Spleen (tissue), 11 donors: ENCODE measurements at regions not wholly inside any gene's neighbourhood (a gene's known extent, or its start where the extent isn't known, plus 50 kb on each side); places are given as distances from the start of the nearest gene placed in this dataset.

Experiments used
- DNase-seq: peaks from one replicate; pipeline ENCODE4 v3.0.0-alpha.2; 2020
- H3K27ac ChIP-seq, 8 donors: fragments of 200-600 bp; sonication (generic) in 7 of 8; 1 replicate in 4 of 8; 2 replicates in 4 of 8; pipeline versions ENCODE4 v1.5.0 to v1.8.0; 2016 to 2021; ENCODE audit warnings: inconsistent platforms in 4 of 8, mild to moderate bottlenecking in 4 of 8, moderate library complexity in 1 of 8
- H3K27me3 ChIP-seq, 7 donors: fragments of 200-600 bp; sonication (generic) in 6 of 7; replicated peaks in 1 of 7; 1 replicate in 4 of 7; 2 replicates in 3 of 7; pipeline versions ENCODE4 v1.5.0 to v1.8.0; 2016 to 2021; ENCODE audit warnings: inconsistent platforms in 3 of 7, mild to moderate bottlenecking in 1 of 7
- H3K36me3 ChIP-seq, 6 donors: fragments of 200-600 bp; sonication (generic) in 5 of 6; 1 replicate in 4 of 6; 2 replicates in 2 of 6; pipeline versions ENCODE4 v1.5.0 to v1.8.0; 2016 to 2021; ENCODE audit warnings: inconsistent platforms in 2 of 6
- H3K4me1 ChIP-seq, 6 donors: fragments of 200-600 bp; sonication (generic) in 5 of 6; 1 replicate in 3 of 6; 2 replicates in 3 of 6; pipeline versions ENCODE4 v1.5.0 to v1.8.0; 2016 to 2021; ENCODE audit warnings: inconsistent platforms in 3 of 6
- H3K4me3 ChIP-seq, 8 donors: fragments of 200-600 bp; sonication (generic) in 7 of 8; 1 replicate in 4 of 8; 2 replicates in 4 of 8; pipeline versions ENCODE4 v1.5.0 to v1.8.0; 2016 to 2021; ENCODE audit warnings: inconsistent platforms in 4 of 8, mild to moderate bottlenecking in 4 of 8, moderate library complexity in 2 of 8
- H3K9me3 ChIP-seq, 8 donors: fragments of 200-600 bp; sonication (generic) in 7 of 8; 1 replicate in 4 of 8; 2 replicates in 4 of 8; pipeline versions ENCODE4 v1.5.0 to v1.8.0; 2016 to 2021; ENCODE audit warnings: inconsistent platforms in 4 of 8
- CTCF ChIP-seq, 11 experiments: fragments of 200-600 bp in 7 of 11; fragments of 450-650 bp in 4 of 11; sonication (generic) in 4 of 11; IDR thresholded peaks in 8 of 11; conservative IDR thresholded peaks in 3 of 11; 1 replicate in 7 of 11; 2 replicates in 4 of 11; pipeline versions ENCODE4 v1.4.0 to v1.8.0; 2016 to 2021; ENCODE audit warnings: antibody characterized with exemption in 11 of 11, inconsistent platforms in 4 of 11, mild to moderate bottlenecking in 1 of 11
- POLR2A ChIP-seq, 3 donors: fragments of 450-650 bp; IDR thresholded peaks; one replicate each; pipeline ENCODE4 v1.5.1; 2017; ENCODE audit warnings: antibody characterized with exemption in 3 of 3, mild to moderate bottlenecking in 1 of 3
- POLR2AphosphoS5 ChIP-seq, 3 donors: sonication (generic); formaldehyde crosslinking; IDR thresholded peaks; one replicate each; pipeline ENCODE4 v1.5.1; 2017; ENCODE audit warnings: antibody characterized with exemption in 3 of 3
- WGBS, 5 donors: extraction: QIAGEN DNeasy Blood & Tissue Kit in 3 of 5; methylation state at CpG; one replicate each; pipeline versions ENCODE4 v1.1.5 to v1.1.7; 2013 to 2018; 5-methylcytosine and 5-hydroxymethylcytosine counted together
- intact Hi-C: fragments of 100-400 bp; cut with DNase I; formaldehyde crosslinking; loops from one replicate; pipeline ENCODE4 v1.15.0; 2023; ENCODE audit warnings: low total_unique reads
- donor health status: healthy with polysubstance abuse.
- donor health status: DM: no; HTN: no; CAD: no; lungs with moderate emphysema.
- donor health status: DM: no; HTN: no; CAD: no.
- donor health status: Bipolar disorder and iron deficiency.
- donor health status: healthy.
- donor health status: DM: no; HTN: no; CAD: no.
- donor health status: DM: yes; HTN: yes; CAD: no.

DNA sequence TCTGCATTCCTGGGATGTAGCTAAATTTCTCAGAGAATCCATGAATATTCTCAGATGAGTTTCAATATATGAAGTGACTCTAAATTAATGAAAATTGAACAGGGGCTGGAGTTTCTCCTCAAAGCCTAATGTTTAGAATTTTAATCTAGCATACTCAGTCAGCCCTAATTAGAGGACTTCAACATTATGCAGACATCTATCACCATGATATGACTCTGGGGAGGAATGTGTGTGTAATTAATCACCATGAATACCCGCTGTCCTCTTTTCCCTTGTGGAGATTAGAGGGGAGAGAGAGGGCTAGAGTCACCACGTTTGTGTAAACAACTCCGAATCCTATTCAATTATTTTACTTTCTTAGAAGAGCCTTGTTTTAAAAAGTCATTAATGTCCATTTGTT lies 698.6 kb upstream of the MDGA2 start:
- no peak for TF ChIP-seq CTCF (IDR thresholded peaks at IDR 0.05 in 8 of 11, conservative IDR thresholded peaks at IDR 0.05 in 3 of 11)
- no peak for TF ChIP-seq POLR2AphosphoS5 (IDR thresholded peaks at IDR 0.05)
- TF ChIP-seq POLR2A (IDR thresholded peaks at IDR 0.05) = no peak
- H3K9me3 ChIP-seq = peaks cover 0 to 6% (median 0%) of the 10 kb centered on the region in 8 donors
- no peaks in the 10 kb centered on the region for H3K36me3 ChIP-seq
- no peak overlapping the region for H3K27ac ChIP-seq
- 34 to 63% (median 45%) methylated on average over 3 of the region's 3 CpGs for WGBS, 5 donors
- DNase-seq = no peak
- no peaks in the 10 kb centered on the region for H3K27me3 ChIP-seq
- H3K4me3 ChIP-seq = no peak overlapping the region
- H3K4me1 ChIP-seq = no peaks in the 10 kb centered on the region
- intact Hi-C loops = no loop called here

GRCh38 chr14:48350971-48351370 lies 675.6 kb upstream of the MDGA2 start:
- no peaks in the 10 kb centered on the region for H3K36me3 ChIP-seq
- no peaks in the 10 kb centered on the region for H3K9me3 ChIP-seq
- no peak for DNase-seq
- no peaks in the 10 kb centered on the region for H3K27me3 ChIP-seq
- intact Hi-C loops = no loop called here
- 59 to 76% (median 63%) methylated on average over 2 of the region's 2 CpGs for WGBS, 5 donors
- H3K27ac ChIP-seq = no peak overlapping the region
- no peaks in the 10 kb centered on the region for H3K4me1 ChIP-seq
- no peak overlapping the region for H3K4me3 ChIP-seq
- TF ChIP-seq POLR2A (IDR thresholded peaks at IDR 0.05) (no peak), POLR2AphosphoS5 (IDR thresholded peaks at IDR 0.05) (no peak), CTCF (IDR thresholded peaks at IDR 0.05 in 8 of 11, conservative IDR thresholded peaks at IDR 0.05 in 3 of 11) (no peak)

GRCh38 chr14:48349689-48350088 lies 674.3 kb upstream of the MDGA2 start:
- intact Hi-C loops = no loop called here
- 78 to 94% (median 84%) methylated on average over 2 of the region's 2 CpGs for WGBS, 5 donors
- no peaks in the 10 kb centered on the region for H3K4me1 ChIP-seq
- DNase-seq = no peak
- TF ChIP-seq POLR2AphosphoS5 (IDR thresholded peaks at IDR 0.05) (no peak), POLR2A (IDR thresholded peaks at IDR 0.05) (no peak), CTCF (IDR thresholded peaks at IDR 0.05 in 8 of 11, conservative IDR thresholded peaks at IDR 0.05 in 3 of 11) (no peak)
- H3K9me3 ChIP-seq = no peaks in the 10 kb centered on the region
- no peak overlapping the region for H3K4me3 ChIP-seq
- H3K36me3 ChIP-seq = no peaks in the 10 kb centered on the region
- no peak overlapping the region for H3K27ac ChIP-seq
- no peaks in the 10 kb centered on the region for H3K27me3 ChIP-seq

DNA sequence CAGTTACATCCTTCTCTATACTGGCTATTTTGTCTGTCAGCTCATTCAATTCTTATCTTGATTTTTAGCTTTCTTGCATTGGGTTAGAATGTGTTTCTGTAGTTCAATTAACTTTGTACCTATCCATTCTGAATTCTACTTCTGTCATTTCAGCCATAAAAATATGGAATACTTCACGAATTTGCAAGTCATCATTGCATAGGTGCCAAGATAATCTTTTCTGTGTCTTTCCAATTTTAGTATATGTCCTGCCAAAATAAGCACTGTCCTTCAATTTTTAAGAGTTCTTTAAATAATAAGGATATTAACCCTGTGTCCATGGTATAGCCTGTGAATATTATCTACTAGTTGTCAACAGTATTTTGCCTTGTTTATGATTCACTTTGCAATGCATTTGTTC lies 665.7 kb upstream of the MDGA2 start:
- no peak for DNase-seq
- Histone ChIP-seq H3K4me1 (no peaks in the 10 kb centered on the region), H3K9me3 (peaks cover 0 to 15% (median 6%) of the 10 kb centered on the region in 8 donors), H3K36me3 (no peaks in the 10 kb centered on the region), H3K27ac (no peak overlapping the region), H3K4me3 (no peak overlapping the region), H3K27me3 (no peaks in the 10 kb centered on the region)
- 32 to 47% (median 41%) methylated on average over 1 of the region's 1 CpG for WGBS, 5 donors
- intact Hi-C loops = no loop called here
- TF ChIP-seq POLR2A (IDR thresholded peaks at IDR 0.05) (no peak), POLR2AphosphoS5 (IDR thresholded peaks at IDR 0.05) (no peak), CTCF (IDR thresholded peaks at IDR 0.05 in 8 of 11, conservative IDR thresholded peaks at IDR 0.05 in 3 of 11) (no peak)
